ENCODE measurements at regions not wholly inside any gene's neighbourhood (a gene's known extent, or its start where the extent isn't known, plus 50 kb on each side); places are given as distances from the start of the nearest gene placed in this dataset.
"Not testable (repeated sequence)": the region's sequence is repeated elsewhere in the genome, so short reads cannot be mapped to it uniquely, and the experiment has no call there.

GRCh38 chrX:124717537-124717936, 371.2 kb downstream of the SH2D1A start:
- no peak for DNase-seq (ENCODE audit: low spot score)

- no peak for DNase-seq (ENCODE audit: low spot score)
Measured at GRCh38 chrX:124719060-124719459, 372.7 kb downstream of the SH2D1A start.

- DNase-seq (ENCODE audit: low spot score), result no peak
Measured at GRCh38 chrX:124720532-124720931, 374.2 kb downstream of the SH2D1A start.

- no peak for DNase-seq (ENCODE audit: low spot score)
Measured at GRCh38 chrX:124725502-124725901, 379.1 kb downstream of the SH2D1A start.

- DNase-seq (ENCODE audit: low spot score), result no peak
Measured at GRCh38 chrX:124726292-124726691, 379.9 kb downstream of the SH2D1A start.

- DNase-seq (ENCODE audit: low spot score), result no peak
Measured at GRCh38 chrX:124726881-124727280, 380.5 kb downstream of the SH2D1A start.

GRCh38 chrX:124736553-124737270, 390.3 kb downstream of the SH2D1A start:
- DNase-seq (ENCODE audit: low spot score), result no peak

GRCh38 chrX:124737771-124738170, 391.4 kb downstream of the SH2D1A start:
- no peak for DNase-seq (ENCODE audit: low spot score)

- DNase-seq (ENCODE audit: low spot score), result no peak
Measured at GRCh38 chrX:124747295-124747694, 400.9 kb downstream of the SH2D1A start.

- DNase-seq (ENCODE audit: low spot score), result no peak
Measured at GRCh38 chrX:124764354-124764753, 418.0 kb downstream of the SH2D1A start.

- DNase-seq (ENCODE audit: low spot score), result no peak
Measured at GRCh38 chrX:124769166-124769565, 422.8 kb downstream of the SH2D1A start.

GRCh38 chrX:124771292-124771691, 424.9 kb downstream of the SH2D1A start:
- no peak for DNase-seq (ENCODE audit: low spot score)

- not testable (repeated sequence) for DNase-seq (ENCODE audit: low spot score)
Measured at GRCh38 chrX:124788253-124788652, 441.9 kb downstream of the SH2D1A start.

GRCh38 chrX:124789874-124790273, 443.5 kb downstream of the SH2D1A start:
- DNase-seq (ENCODE audit: low spot score), result not testable (repeated sequence)

GRCh38 chrX:124791492-124792095, 445.2 kb downstream of the SH2D1A start:
- no peak for DNase-seq (ENCODE audit: low spot score)

- DNase-seq (ENCODE audit: low spot score), result no peak
Measured at GRCh38 chrX:124796989-124797388, 450.6 kb downstream of the SH2D1A start.

GRCh38 chrX:124804962-124805361, 458.6 kb downstream of the SH2D1A start:
- DNase-seq (ENCODE audit: low spot score), result no peak

GRCh38 chrX:124805486-124805885, 459.1 kb downstream of the SH2D1A start:
- DNase-seq (ENCODE audit: low spot score), result no peak

GRCh38 chrX:124814106-124814505, 467.7 kb downstream of the SH2D1A start:
- DNase-seq (ENCODE audit: low spot score), result no peak

- DNase-seq (ENCODE audit: low spot score), result no peak
Measured at GRCh38 chrX:124818033-124818432, 471.7 kb downstream of the SH2D1A start.

GRCh38 chrX:124818764-124819163, 472.4 kb downstream of the SH2D1A start:
- DNase-seq (ENCODE audit: low spot score), result no peak

GRCh38 chrX:124820738-124821137, 474.4 kb downstream of the SH2D1A start:
- no peak for DNase-seq (ENCODE audit: low spot score)

- no peak for DNase-seq (ENCODE audit: low spot score)
Measured at GRCh38 chrX:124827258-124827845, 481.0 kb downstream of the SH2D1A start.
